NB4 (cell line): ENCODE measurements at regions not wholly inside any gene's neighbourhood (a gene's known extent, or its start where the extent isn't known, plus 50 kb on each side); places are given as distances from the start of the nearest gene placed in this dataset.

Experiments used
- MYC ChIP-seq: IDR thresholded peaks from 2 replicates; pipeline ENCODE4 v1.6.1; 2011; ENCODE audit warnings: low read depth, low read length
- POLR2A ChIP-seq: IDR thresholded peaks from 2 replicates; pipeline ENCODE4 v1.6.1; 2011; ENCODE audit warnings: mild to moderate bottlenecking; ENCODE audit not compliant: insufficient read length; ENCODE audit errors: extremely low read depth
- TF ChIP-seq, protein P1 (sequence below): IDR thresholded peaks from one replicate; pipeline ENCODE4 v1.5.1; 2012; ENCODE audit warnings: low read depth, low read length
- TF ChIP-seq, protein P2 (sequence below): IDR thresholded peaks from 2 replicates; pipeline ENCODE4 v1.6.1; 2011; ENCODE audit warnings: low read depth, low read length

DNA sequence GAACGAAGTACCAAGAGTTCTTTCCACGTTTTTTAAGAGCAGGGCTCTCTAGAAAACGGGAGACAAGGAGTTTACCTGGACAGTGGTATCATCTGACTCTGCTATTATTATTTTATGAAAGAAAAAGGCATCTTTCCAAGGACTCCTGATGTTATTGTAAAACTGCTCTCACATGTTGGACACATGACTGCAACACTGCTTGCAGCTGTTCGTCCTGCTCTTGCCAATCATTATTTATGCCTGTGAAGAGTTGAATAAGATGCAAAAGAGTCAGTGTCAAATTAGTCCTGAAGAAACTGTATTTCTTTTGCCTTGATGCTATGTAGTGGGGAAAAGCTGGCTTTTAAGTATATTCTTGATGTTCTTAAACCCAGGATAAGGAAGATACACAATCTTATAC, 284.5 kb upstream of the PTGER4 start:
- TF ChIP-seq, protein P1, sequence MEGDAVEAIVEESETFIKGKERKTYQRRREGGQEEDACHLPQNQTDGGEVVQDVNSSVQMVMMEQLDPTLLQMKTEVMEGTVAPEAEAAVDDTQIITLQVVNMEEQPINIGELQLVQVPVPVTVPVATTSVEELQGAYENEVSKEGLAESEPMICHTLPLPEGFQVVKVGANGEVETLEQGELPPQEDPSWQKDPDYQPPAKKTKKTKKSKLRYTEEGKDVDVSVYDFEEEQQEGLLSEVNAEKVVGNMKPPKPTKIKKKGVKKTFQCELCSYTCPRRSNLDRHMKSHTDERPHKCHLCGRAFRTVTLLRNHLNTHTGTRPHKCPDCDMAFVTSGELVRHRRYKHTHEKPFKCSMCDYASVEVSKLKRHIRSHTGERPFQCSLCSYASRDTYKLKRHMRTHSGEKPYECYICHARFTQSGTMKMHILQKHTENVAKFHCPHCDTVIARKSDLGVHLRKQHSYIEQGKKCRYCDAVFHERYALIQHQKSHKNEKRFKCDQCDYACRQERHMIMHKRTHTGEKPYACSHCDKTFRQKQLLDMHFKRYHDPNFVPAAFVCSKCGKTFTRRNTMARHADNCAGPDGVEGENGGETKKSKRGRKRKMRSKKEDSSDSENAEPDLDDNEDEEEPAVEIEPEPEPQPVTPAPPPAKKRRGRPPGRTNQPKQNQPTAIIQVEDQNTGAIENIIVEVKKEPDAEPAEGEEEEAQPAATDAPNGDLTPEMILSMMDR, result no peak
- TF ChIP-seq POLR2A (no peak), MYC (no peak)
- TF ChIP-seq, protein P2, sequence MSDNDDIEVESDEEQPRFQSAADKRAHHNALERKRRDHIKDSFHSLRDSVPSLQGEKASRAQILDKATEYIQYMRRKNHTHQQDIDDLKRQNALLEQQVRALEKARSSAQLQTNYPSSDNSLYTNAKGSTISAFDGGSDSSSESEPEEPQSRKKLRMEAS, result no peak
